GM10266 (cell line): ENCODE measurements at regions not wholly inside any gene's neighbourhood (a gene's known extent, or its start where the extent isn't known, plus 50 kb on each side); places are given as distances from the start of the nearest gene placed in this dataset.

Experiments used
- DNase-seq: peaks from one replicate; pipeline ENCODE4 v3.0.0; 2012; ENCODE audit errors: extremely low spot score
- CTCF ChIP-seq: IDR thresholded peaks from 2 replicates; pipeline ENCODE4 v1.5.1; 2012; ENCODE audit warnings: mild to moderate bottlenecking, low read depth; ENCODE audit not compliant: control insufficient read depth, insufficient read depth; ENCODE audit errors: missing control alignments

- TF ChIP-seq CTCF, result no peak
- no peak for DNase-seq
These were observed 322.0 kb downstream of the CTTN start for GRCh38 chr11:70720281-70720680.

GRCh38 chr11:70721006-70721405, 322.7 kb downstream of the CTTN start:
- no peak for TF ChIP-seq CTCF
- DNase-seq, result no peak

GRCh38 chr11:70725278-70725677, 326.9 kb downstream of the CTTN start:
- no peak for TF ChIP-seq CTCF
- no peak for DNase-seq

GRCh38 chr11:70725739-70726138, 327.4 kb downstream of the CTTN start:
- TF ChIP-seq CTCF, result no peak
- DNase-seq, result no peak

- no peak for DNase-seq
- no peak for TF ChIP-seq CTCF
These were observed 328.7 kb downstream of the CTTN start for GRCh38 chr11:70727021-70727420.

GRCh38 chr11:70727899-70728620, 329.7 kb downstream of the CTTN start:
- TF ChIP-seq CTCF, result no peak
- DNase-seq, result no peak

- DNase-seq, result no peak
- no peak for TF ChIP-seq CTCF
These were observed 331.6 kb downstream of the CTTN start for GRCh38 chr11:70729949-70730348.
